IMR-90 (cell line): ENCODE measurements at regions not wholly inside any gene's neighbourhood (a gene's known extent, or its start where the extent isn't known, plus 50 kb on each side); places are given as distances from the start of the nearest gene placed in this dataset.

Experiments used
- ATAC-seq: fragments of 200-7000 bp; cut with Tn5 transposase; 2 replicates; pipeline ENCODE4 v1.9.1; 2020; ENCODE audit warnings: low read depth, mild to moderate bottlenecking, moderate library complexity
- BruUV-seq: library from RNA; stranded (reverse); fragments of 400-500 nt; replicated peaks from 2 replicates; lab custom pipeline; 2021; lab: Mats Ljungman, UMichigan
- CTCF ChIA-PET: fragments of 300-600 bp; formaldehyde crosslinking; extraction: SDS; loops from one replicate; lab custom pipeline; 2021; ENCODE audit warnings: antibody characterized with exemption; lab: Yijun Ruan, JAX
- POLR2A ChIA-PET: fragments of 300-600 bp; sonication (Branson Sonifier 250); formaldehyde crosslinking; loops from one replicate; lab custom pipeline; 2022; ENCODE audit warnings: antibody characterized with exemption; ENCODE audit not compliant: unreplicated experiment; lab: Charles Lee
- DNase-seq: peaks from one replicate; pipeline ENCODE4 v3.0.0; 2013
- H2AFZ ChIP-seq: replicated peaks from 2 replicates; pipeline ENCODE3; 2013; ENCODE audit warnings: low read length, mild to moderate bottlenecking; ENCODE audit not compliant: poor library complexity
- H2AK5ac ChIP-seq: 2 replicates; pipeline ENCODE4 v1.6.1; 2013; ENCODE audit warnings: low read depth, low read length, inconsistent platforms
- H2AK9ac ChIP-seq: replicated peaks from 2 replicates; pipeline ENCODE3; 2013; ENCODE audit warnings: mild to moderate bottlenecking, low read depth, low read length, moderate library complexity; ENCODE audit not compliant: poor library complexity
- H2BK120ac ChIP-seq: 2 replicates; pipeline ENCODE4 v1.6.1; 2013; ENCODE audit warnings: low read depth, low read length, inconsistent platforms
- H2BK15ac ChIP-seq: 3 replicates; pipeline ENCODE4 v1.6.1; 2013; ENCODE audit warnings: low read depth, low read length, inconsistent platforms
- H2BK20ac ChIP-seq: 2 replicates; pipeline ENCODE4 v1.6.1; 2013; ENCODE audit warnings: low read depth, mild to moderate bottlenecking, inconsistent platforms, low read length, moderate library complexity
- H2BK5ac ChIP-seq: 2 replicates; pipeline ENCODE4 v1.6.1; 2013; ENCODE audit warnings: mild to moderate bottlenecking, low read depth, low read length, inconsistent platforms; ENCODE audit not compliant: poor library complexity, severe bottlenecking
- H3K14ac ChIP-seq: replicated peaks from 2 replicates; pipeline ENCODE4 v1.6.1; 2013; ENCODE audit warnings: low read depth, low read length, inconsistent platforms
- H3K18ac ChIP-seq: 2 replicates; pipeline ENCODE4 v1.6.1; 2013; ENCODE audit warnings: low read depth, low read length, control low read depth
- H3K23ac ChIP-seq: 2 replicates; pipeline ENCODE4 v1.6.1; 2013; ENCODE audit warnings: low read depth, low read length, inconsistent platforms
- H3K27ac ChIP-seq: 2 replicates; pipeline ENCODE4 v1.5.1; 2013; ENCODE audit warnings: mild to moderate bottlenecking, control low read depth, low read length; ENCODE audit not compliant: insufficient read depth
- H3K27me3 ChIP-seq: 2 replicates; pipeline ENCODE4 v1.6.1; 2013; ENCODE audit warnings: low read length; ENCODE audit not compliant: control insufficient read depth, insufficient read depth
- H3K36me3 ChIP-seq: 2 replicates; pipeline ENCODE4 v1.6.1; 2013; ENCODE audit warnings: low read length, mixed read lengths; ENCODE audit not compliant: control insufficient read depth, insufficient read depth
- H3K4ac ChIP-seq: 2 replicates; pipeline ENCODE4 v1.6.1; 2013; ENCODE audit warnings: low read depth, low read length, inconsistent platforms
- H3K4me1 ChIP-seq: 2 replicates; pipeline ENCODE4 v1.6.1; 2013; ENCODE audit warnings: low read length, mixed read lengths; ENCODE audit not compliant: control insufficient read depth, insufficient read depth
- H3K4me2 ChIP-seq: 2 replicates; pipeline ENCODE4 v1.6.1; 2013; ENCODE audit warnings: low read depth, mild to moderate bottlenecking, control low read depth, low read length, moderate library complexity
- H3K4me3 ChIP-seq: 2 replicates; pipeline ENCODE4 v1.5.1; 2013; ENCODE audit warnings: low read depth, mild to moderate bottlenecking, control low read depth, low read length, moderate library complexity; ENCODE audit not compliant: insufficient read depth
- H3K56ac ChIP-seq: 2 replicates; pipeline ENCODE4 v1.6.1; 2013; ENCODE audit warnings: low read length, inconsistent platforms; ENCODE audit not compliant: insufficient read depth; ENCODE audit errors: extremely low read depth
- H3K79me1 ChIP-seq, 2 experiments: 2 replicates each; pipeline ENCODE4 v1.6.1; 2013; ENCODE audit warnings: low read length in 2 of 2, inconsistent platforms in 1 of 2, low read depth in 1 of 2
- H3K9ac ChIP-seq: 2 replicates; pipeline ENCODE4 v1.6.1; 2013; ENCODE audit warnings: low read depth, low read length, control low read depth
- H3K9me1 ChIP-seq: 2 replicates; pipeline ENCODE4 v1.6.1; 2013; ENCODE audit warnings: low read length, inconsistent platforms; ENCODE audit not compliant: insufficient read depth
- H3K9me3 ChIP-seq: 2 replicates; pipeline ENCODE4 v1.6.1; 2013; ENCODE audit warnings: low read length; ENCODE audit not compliant: control insufficient read depth, insufficient read depth
- H4K20me1 ChIP-seq: 2 replicates; pipeline ENCODE4 v1.6.1; 2013; ENCODE audit warnings: low read length, inconsistent platforms; ENCODE audit not compliant: insufficient read depth
- H4K5ac ChIP-seq: 2 replicates; pipeline ENCODE4 v1.6.1; 2013; ENCODE audit warnings: mild to moderate bottlenecking, low read depth, low read length, control low read depth
- H4K8ac ChIP-seq, 2 experiments: 2 replicates each; pipeline ENCODE4 v1.6.1; 2013; ENCODE audit warnings: low read depth in 2 of 2, low read length in 2 of 2, control low read depth in 1 of 2, inconsistent platforms in 1 of 2
- H4K91ac ChIP-seq: 2 replicates; pipeline ENCODE4 v1.6.1; 2013; ENCODE audit warnings: low read depth, low read length, inconsistent platforms; ENCODE audit not compliant: insufficient read depth
- BHLHE40 ChIP-seq: fragments of 150-350 bp; IDR thresholded peaks from 2 replicates; pipeline ENCODE4 v1.6.1; 2016; ENCODE audit warnings: mild to moderate bottlenecking, low read depth, low read length
- MAFK ChIP-seq: IDR thresholded peaks from 2 replicates; pipeline ENCODE4 v1.6.1; 2012; ENCODE audit warnings: low read depth, low read length, improper control_type of control experiment
- MAZ ChIP-seq: IDR thresholded peaks from 2 replicates; pipeline ENCODE4 v1.6.1; 2012; ENCODE audit warnings: low read depth, mild to moderate bottlenecking, low read length, improper control_type of control experiment, moderate library complexity, borderline replicate concordance
- NFE2L2 ChIP-seq: fragments of 150-350 bp; IDR thresholded peaks from 2 replicates; pipeline ENCODE4 v1.6.1; 2016; ENCODE audit warnings: low read depth, mild to moderate bottlenecking, low read length
- RFX5 ChIP-seq: IDR thresholded peaks from 2 replicates; pipeline ENCODE4 v1.8.0; 2012; ENCODE audit warnings: low read depth, mild to moderate bottlenecking, low read length, moderate library complexity
- WGBS, 2 experiments: methylation state at CpG; one replicate each; pipeline versions ENCODE4 v1.1.5 to v1.1.7; 2013; ENCODE audit warnings: missing lambda C conversion rate in 2 of 2; ENCODE audit not compliant: insufficient read length in 1 of 2; ENCODE audit errors: extremely low coverage in 2 of 2; 5-methylcytosine and 5-hydroxymethylcytosine counted together
- dilution Hi-C: fragments of 300-500 bp; cut with HindIII; formaldehyde crosslinking; loops from one replicate; pipeline ENCODE4 v1.14.3; 2018; ENCODE audit warnings: low sequenced_read_pairs; ENCODE audit not compliant: unreplicated experiment
- in situ Hi-C: fragments of 300-500 bp; cut with MboI; formaldehyde crosslinking; loops from 3 replicates; pipeline ENCODE4 v1.14.3; 2019; ENCODE audit warnings: low sequenced_read_pairs, inconsistent platforms, mixed read lengths
- intact Hi-C: fragments of 100-400 bp; cut with micrococcal nuclease; formaldehyde crosslinking; loops from 2 replicates; pipeline ENCODE4 v1.10.0; 2022
- TF ChIP-seq, protein P1 (sequence below): conservative IDR thresholded peaks from 2 replicates; pipeline ENCODE4 v1.5.1; 2012; ENCODE audit warnings: mild to moderate bottlenecking, low read depth, low read length, improper control_type of control experiment

DNA sequence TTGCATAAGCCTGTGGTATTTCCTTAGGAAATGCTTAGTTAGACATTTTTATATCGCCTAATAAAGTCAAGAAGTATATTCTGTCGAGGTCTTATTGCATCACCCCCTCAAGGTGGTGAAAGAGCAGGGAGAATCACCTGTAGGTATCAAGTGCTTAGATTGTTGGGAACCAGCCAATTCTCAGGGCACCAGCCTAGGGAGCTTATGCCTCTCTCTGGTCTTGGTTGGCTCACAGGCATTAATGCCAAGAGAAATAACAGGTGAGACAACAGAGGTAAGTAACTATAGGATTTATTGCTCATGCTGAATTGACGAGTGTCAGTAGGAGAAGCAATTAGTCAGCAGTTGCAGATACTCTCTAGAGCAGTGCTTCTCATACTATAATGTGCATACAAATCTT, 663.3 kb upstream of the ZNF804A start:
- DNase-seq (no peak), ATAC-seq (no peak)
- Histone ChIP-seq H3K36me3 (no peaks in the 10 kb centered on the region), H4K8ac (no peak overlapping the region), H4K91ac (no peak overlapping the region), H3K4me3 (no peak overlapping the region), H3K18ac (no peak overlapping the region), H3K56ac (no peak overlapping the region), H3K4ac (no peak overlapping the region), H3K79me1 (no peaks in the 10 kb centered on the region), H2BK5ac (no peak overlapping the region), H2BK15ac (no peak overlapping the region), H3K4me1 (no peaks in the 10 kb centered on the region), H3K9me3 (peaks cover 9% of the 10 kb centered on the region; the same call in 1 of the 2 replicates), H4K5ac (no peak overlapping the region), H3K9ac (no peak overlapping the region), H3K27me3 (no peaks in the 10 kb centered on the region), H3K27ac (no peak overlapping the region), H2BK20ac (no peak overlapping the region), H2BK120ac (no peak overlapping the region), H2AFZ (no peak overlapping the region), H3K9me1 (no peaks in the 10 kb centered on the region), H2AK9ac (no peak overlapping the region), H2AK5ac (no peak overlapping the region), H3K4me2 (no peak overlapping the region), H3K23ac (no peak overlapping the region), H4K20me1 (no peaks in the 10 kb centered on the region), H3K14ac (no peak overlapping the region)
- BruUV-seq, result no TSS peak
- ChIA-PET POLR2A (no interaction called here), CTCF (no interaction called here)
- in situ Hi-C loops, result no loop called here
- TF ChIP-seq MAZ, result no peak
- no peak for TF ChIP-seq MAFK
- no peak for TF ChIP-seq NFE2L2
- TF ChIP-seq BHLHE40, result no peak
- TF ChIP-seq RFX5, result no peak
- TF ChIP-seq, protein P1, sequence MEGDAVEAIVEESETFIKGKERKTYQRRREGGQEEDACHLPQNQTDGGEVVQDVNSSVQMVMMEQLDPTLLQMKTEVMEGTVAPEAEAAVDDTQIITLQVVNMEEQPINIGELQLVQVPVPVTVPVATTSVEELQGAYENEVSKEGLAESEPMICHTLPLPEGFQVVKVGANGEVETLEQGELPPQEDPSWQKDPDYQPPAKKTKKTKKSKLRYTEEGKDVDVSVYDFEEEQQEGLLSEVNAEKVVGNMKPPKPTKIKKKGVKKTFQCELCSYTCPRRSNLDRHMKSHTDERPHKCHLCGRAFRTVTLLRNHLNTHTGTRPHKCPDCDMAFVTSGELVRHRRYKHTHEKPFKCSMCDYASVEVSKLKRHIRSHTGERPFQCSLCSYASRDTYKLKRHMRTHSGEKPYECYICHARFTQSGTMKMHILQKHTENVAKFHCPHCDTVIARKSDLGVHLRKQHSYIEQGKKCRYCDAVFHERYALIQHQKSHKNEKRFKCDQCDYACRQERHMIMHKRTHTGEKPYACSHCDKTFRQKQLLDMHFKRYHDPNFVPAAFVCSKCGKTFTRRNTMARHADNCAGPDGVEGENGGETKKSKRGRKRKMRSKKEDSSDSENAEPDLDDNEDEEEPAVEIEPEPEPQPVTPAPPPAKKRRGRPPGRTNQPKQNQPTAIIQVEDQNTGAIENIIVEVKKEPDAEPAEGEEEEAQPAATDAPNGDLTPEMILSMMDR, result no peak
- dilution Hi-C loops, result no loop called here
- WGBS, 2 experiments, result no CpG with 5 or more reads among the region's 3 CpGs
- intact Hi-C loops, result no loop called here
